Gastroesophageal sphincter (tissue), 4 donors: ENCODE measurements at regions not wholly inside any gene's neighbourhood (a gene's known extent, or its start where the extent isn't known, plus 50 kb on each side); places are given as distances from the start of the nearest gene placed in this dataset.

Experiments used
- ATAC-seq: fragments of 150-250 bp; one replicate; pipeline ENCODE4 v1.9.1; 2016; ENCODE audit warnings: mild to moderate bottlenecking, moderate library complexity
- H3K27ac ChIP-seq, 4 donors: fragments of 200-600 bp; sonication (generic) in 3 of 4; 1 replicate in 3 of 4; 2 replicates in 1 of 4; pipeline ENCODE4 v1.5.1; 2016 to 2019
- H3K27me3 ChIP-seq: fragments of 200-600 bp; sonication (generic); one replicate; pipeline ENCODE4 v1.5.1; 2019
- H3K36me3 ChIP-seq, 2 donors: fragments of 200-600 bp; sonication (generic); one replicate each; pipeline ENCODE4 v1.5.1; 2019; ENCODE audit warnings: control low read depth in 1 of 2
- H3K4me1 ChIP-seq, 3 donors: fragments of 200-600 bp; sonication (generic); 1 replicate in 2 of 3; 2 replicates in 1 of 3; pipeline ENCODE4 v1.5.1; 2016 to 2019; ENCODE audit warnings: control low read depth in 2 of 3
- H3K4me3 ChIP-seq, 2 donors: fragments of 200-600 bp; sonication (generic); one replicate each; pipeline ENCODE4 v1.5.1; 2019; ENCODE audit warnings: mild to moderate bottlenecking in 1 of 2, moderate library complexity in 1 of 2
- H3K9me3 ChIP-seq, 3 donors: fragments of 200-600 bp; sonication (generic); one replicate each; pipeline ENCODE4 v1.5.1; 2017 to 2019; ENCODE audit warnings: control low read depth in 2 of 3
- EP300 ChIP-seq: sonication (generic); formaldehyde crosslinking; IDR thresholded peaks from one replicate; pipeline ENCODE4 v1.6.1; 2017; ENCODE audit warnings: antibody characterized with exemption, mild to moderate bottlenecking
- POLR2A ChIP-seq, 2 donors: fragments of 450-650 bp; IDR thresholded peaks; one replicate each; pipeline ENCODE4 v1.6.1; 2017; ENCODE audit warnings: antibody characterized with exemption in 2 of 2, mild to moderate bottlenecking in 2 of 2, moderate library complexity in 1 of 2
- POLR2AphosphoS5 ChIP-seq: sonication (generic); formaldehyde crosslinking; IDR thresholded peaks from one replicate; pipeline ENCODE4 v1.6.1; 2017; ENCODE audit warnings: antibody characterized with exemption
- WGBS, 2 donors: methylation state at CpG; one replicate each; pipeline ENCODE4 v1.1.5; 2018; ENCODE audit warnings: low coverage in 1 of 2; 5-methylcytosine and 5-hydroxymethylcytosine counted together
- TF ChIP-seq, protein P1 (sequence below), 4 experiments: fragments of 200-600 bp in 2 of 4; fragments of 450-650 bp in 2 of 4; sonication (generic) in 1 of 4; IDR thresholded peaks; one replicate each; pipeline ENCODE4 v1.5.1; 2017 to 2019; ENCODE audit warnings: antibody characterized with exemption in 4 of 4, mild to moderate bottlenecking in 2 of 4, moderate library complexity in 2 of 4

DNA sequence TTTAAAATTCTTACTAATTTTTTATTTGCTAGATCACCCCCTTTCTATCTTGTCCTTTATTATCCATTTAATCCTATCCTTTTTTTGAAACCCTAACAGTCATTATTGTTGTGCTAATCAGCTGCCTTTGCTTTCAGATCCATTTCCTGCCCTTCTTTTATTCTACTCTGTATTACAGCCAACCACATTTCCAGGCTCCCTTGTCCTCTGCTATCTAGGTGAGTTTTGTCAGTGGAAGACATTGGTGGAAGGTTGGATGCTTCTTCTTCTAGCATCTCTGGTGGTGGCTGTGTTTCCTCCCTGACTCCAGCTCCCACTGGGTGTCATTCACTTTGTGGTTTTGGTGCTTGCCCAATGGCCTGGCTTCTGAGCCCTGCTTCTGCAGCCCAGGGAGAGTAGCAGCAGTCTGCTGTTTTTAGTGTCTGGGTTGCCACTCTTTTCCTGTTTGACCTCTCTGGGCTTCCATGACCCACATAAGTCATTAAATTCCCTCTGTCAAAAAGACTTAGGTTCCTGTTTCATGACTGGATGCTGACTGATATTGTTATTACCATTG is 225.2 kb upstream of the PGRMC2 start:
- H3K9me3 ChIP-seq, result no peaks in the 10 kb centered on the region
- TF ChIP-seq POLR2A (IDR thresholded peaks at IDR 0.05) (no peak), POLR2AphosphoS5 (no peak), EP300 (no peak)
- TF ChIP-seq, protein P1, sequence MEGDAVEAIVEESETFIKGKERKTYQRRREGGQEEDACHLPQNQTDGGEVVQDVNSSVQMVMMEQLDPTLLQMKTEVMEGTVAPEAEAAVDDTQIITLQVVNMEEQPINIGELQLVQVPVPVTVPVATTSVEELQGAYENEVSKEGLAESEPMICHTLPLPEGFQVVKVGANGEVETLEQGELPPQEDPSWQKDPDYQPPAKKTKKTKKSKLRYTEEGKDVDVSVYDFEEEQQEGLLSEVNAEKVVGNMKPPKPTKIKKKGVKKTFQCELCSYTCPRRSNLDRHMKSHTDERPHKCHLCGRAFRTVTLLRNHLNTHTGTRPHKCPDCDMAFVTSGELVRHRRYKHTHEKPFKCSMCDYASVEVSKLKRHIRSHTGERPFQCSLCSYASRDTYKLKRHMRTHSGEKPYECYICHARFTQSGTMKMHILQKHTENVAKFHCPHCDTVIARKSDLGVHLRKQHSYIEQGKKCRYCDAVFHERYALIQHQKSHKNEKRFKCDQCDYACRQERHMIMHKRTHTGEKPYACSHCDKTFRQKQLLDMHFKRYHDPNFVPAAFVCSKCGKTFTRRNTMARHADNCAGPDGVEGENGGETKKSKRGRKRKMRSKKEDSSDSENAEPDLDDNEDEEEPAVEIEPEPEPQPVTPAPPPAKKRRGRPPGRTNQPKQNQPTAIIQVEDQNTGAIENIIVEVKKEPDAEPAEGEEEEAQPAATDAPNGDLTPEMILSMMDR (IDR thresholded peaks at IDR 0.05), result no peak
- ATAC-seq, result no peak
- no peak overlapping the region for H3K4me3 ChIP-seq
- no peaks in the 10 kb centered on the region for H3K27me3 ChIP-seq
- H3K4me1 ChIP-seq, result peaks cover 0 to 24% (median 4%) of the 10 kb centered on the region in 3 donors
- H3K27ac ChIP-seq, result no peak overlapping the region
- no peaks in the 10 kb centered on the region for H3K36me3 ChIP-seq

DNA sequence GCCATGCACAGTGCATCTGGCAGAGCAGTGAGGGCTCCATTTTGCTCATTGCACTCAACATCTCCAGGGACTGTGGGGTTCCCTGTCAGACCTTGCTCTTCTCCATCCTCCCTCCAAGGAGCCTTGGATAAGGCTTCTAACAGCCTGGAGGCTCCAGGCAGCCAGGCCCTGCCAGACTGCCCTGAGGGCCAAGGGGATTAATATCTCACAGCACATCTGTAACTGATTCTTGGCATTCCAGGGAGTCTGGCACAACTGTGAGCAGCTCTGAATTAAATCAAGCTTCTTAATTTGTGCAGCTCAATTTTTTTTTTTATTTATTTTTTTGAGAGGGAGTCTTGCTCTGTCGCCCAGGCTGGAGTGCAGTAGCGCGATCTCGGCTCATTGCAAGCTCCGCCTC is 224.5 kb upstream of the PGRMC2 start:
- no peaks in the 10 kb centered on the region for H3K9me3 ChIP-seq
- WGBS, 2 donors, result 100% methylated on average over 1 of the region's 5 CpGs
- H3K4me3 ChIP-seq, result no peak overlapping the region
- ATAC-seq, result no peak
- TF ChIP-seq, protein P1 (IDR thresholded peaks at IDR 0.05), result no peak
- TF ChIP-seq POLR2A (IDR thresholded peaks at IDR 0.05) (no peak), EP300 (no peak), POLR2AphosphoS5 (no peak)
- H3K27ac ChIP-seq, result no peak overlapping the region
- no peaks in the 10 kb centered on the region for H3K36me3 ChIP-seq
- no peaks in the 10 kb centered on the region for H3K27me3 ChIP-seq
- H3K4me1 ChIP-seq, result peaks cover 0 to 18% (median 0%) of the 10 kb centered on the region in 3 donors

DNA sequence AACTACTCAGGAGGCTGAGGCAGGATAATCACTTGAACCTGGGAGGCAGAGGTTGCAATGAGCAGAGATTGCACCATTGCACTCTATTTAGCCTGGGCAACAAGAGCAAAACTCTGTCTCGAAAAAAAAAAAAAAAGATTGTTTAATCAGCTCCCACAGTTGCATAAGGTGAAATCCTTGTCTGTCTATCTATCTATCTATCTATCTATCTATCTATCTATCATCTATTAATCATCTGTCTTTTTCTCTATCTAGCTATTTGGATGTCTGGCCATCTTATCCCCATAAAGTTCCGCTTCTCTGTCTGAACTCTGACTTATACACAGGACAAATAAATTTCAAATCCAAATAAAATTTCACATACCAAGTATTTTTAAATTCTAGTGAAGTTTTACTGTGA is 223.2 kb upstream of the PGRMC2 start:
- H3K9me3 ChIP-seq, result no peaks in the 10 kb centered on the region

DNA sequence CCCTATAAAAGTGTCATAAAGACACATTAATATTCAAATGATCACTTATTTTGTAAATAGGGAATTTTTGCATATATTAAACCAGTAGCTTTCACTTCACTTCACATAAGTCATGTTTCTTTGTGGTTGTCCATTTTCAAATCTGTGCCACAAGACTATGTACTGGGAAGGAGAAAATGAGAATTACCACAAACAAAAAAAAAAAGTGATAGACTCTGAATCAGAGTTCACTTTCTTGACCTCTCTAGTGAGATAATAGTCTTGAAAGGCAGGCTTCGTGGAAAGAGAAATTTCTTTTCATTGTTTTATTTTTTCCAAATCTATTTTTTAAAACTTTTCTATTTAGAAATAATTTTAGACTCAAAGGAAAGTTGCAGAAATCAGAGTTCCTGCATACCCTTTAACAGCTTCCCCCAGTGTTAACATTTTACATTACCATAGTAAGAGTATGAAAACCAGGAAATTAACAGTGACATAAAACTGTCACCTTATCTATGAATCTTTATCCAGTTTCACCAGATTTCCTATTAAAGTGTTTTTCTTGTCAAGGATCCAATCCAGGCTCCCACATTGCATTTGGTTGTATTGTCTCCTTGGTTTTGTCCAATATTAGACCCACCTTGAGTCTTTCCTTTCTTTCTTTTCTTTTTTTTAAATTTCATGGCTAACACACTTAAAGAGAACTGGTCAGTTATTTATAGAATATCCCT is 215.4 kb upstream of the PGRMC2 start:
- no peak for TF ChIP-seq EP300
- TF ChIP-seq POLR2AphosphoS5, result no peak
- TF ChIP-seq POLR2A (IDR thresholded peaks at IDR 0.05), result no peak
- H3K27me3 ChIP-seq, result no peaks in the 10 kb centered on the region
- H3K4me1 ChIP-seq, result no peaks in the 10 kb centered on the region
- no peaks in the 10 kb centered on the region for H3K36me3 ChIP-seq
- H3K27ac ChIP-seq, result no peak overlapping the region
- no peak for ATAC-seq
- H3K9me3 ChIP-seq, result peaks cover 0 to 27% (median 0%) of the 10 kb centered on the region in 3 donors
- WGBS, 2 donors, result 62 to 91% methylated on average over 1 of the region's 1 CpG
- no peak overlapping the region for H3K4me3 ChIP-seq

More for the DNA sequence above, 223.2 kb upstream of the PGRMC2 start:
- Histone ChIP-seq H3K27me3 (no peaks in the 10 kb centered on the region), H3K36me3 (no peaks in the 10 kb centered on the region), H3K4me3 (no peak overlapping the region), H3K27ac (no peak overlapping the region), H3K4me1 (peaks cover 0 to 5% (median 0%) of the 10 kb centered on the region in 3 donors)
- no peak for ATAC-seq
- TF ChIP-seq EP300 (no peak), POLR2A (IDR thresholded peaks at IDR 0.05) (no peak), POLR2AphosphoS5 (no peak)
- TF ChIP-seq, protein P1 (IDR thresholded peaks at IDR 0.05), result no peak
- WGBS, 2 donors, result 79 to 93% methylated on average over 2 of the region's 2 CpGs

DNA sequence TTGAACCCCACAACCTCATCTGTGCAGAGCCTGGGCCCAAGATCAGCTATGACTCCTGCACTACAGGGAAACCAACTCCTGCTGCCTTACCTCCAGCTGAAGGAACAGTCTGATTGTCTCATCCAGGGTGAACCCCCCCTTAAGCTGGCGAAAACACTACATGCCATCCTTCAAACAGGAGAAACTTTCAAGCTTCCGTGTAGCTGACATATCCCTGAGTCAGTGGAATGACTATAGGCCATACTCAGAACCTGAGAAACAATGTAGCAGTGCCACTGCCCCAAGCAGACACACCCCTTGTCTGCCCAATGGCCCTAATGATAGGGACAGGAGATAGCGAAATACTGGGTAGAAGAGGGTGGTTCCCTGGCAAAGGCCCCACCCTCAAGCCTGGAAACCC is 213.6 kb upstream of the PGRMC2 start:
- Histone ChIP-seq H3K36me3 (no peaks in the 10 kb centered on the region), H3K27me3 (no peaks in the 10 kb centered on the region), H3K4me3 (no peak overlapping the region), H3K9me3 (peaks cover 0 to 27% (median 0%) of the 10 kb centered on the region in 3 donors), H3K4me1 (no peaks in the 10 kb centered on the region), H3K27ac (no peak overlapping the region)
- no peak for TF ChIP-seq POLR2A (IDR thresholded peaks at IDR 0.05)
- 88% methylated on average over 1 of the region's 3 CpGs; no CpG with 5 or more reads in 1 of the 2 donors for WGBS, 2 donors
- ATAC-seq, result no peak
